Upper lobe of right lung (tissue), 1 donor: ENCODE measurements at regions not wholly inside any gene's neighbourhood (a gene's known extent, or its start where the extent isn't known, plus 50 kb on each side); places are given as distances from the start of the nearest gene placed in this dataset.

Experiments used
- ATAC-seq: fragments of 200-7000 bp; cut with Tn5 transposase; one replicate; pipeline ENCODE4 v1.9.1; 2020; ENCODE audit warnings: mild to moderate bottlenecking, moderate library complexity
- DNase-seq: peaks from one replicate; pipeline ENCODE4 v3.0.0-alpha.2; 2020
- H3K27ac ChIP-seq: fragments of 200-600 bp; one replicate; pipeline ENCODE4 v1.8.0; 2022
- H3K27me3 ChIP-seq: fragments of 200-600 bp; one replicate; pipeline ENCODE4 v1.8.0; 2022; ENCODE audit warnings: mild to moderate bottlenecking
- H3K36me3 ChIP-seq: fragments of 200-600 bp; one replicate; pipeline ENCODE4 v1.8.0; 2022
- H3K4me1 ChIP-seq: fragments of 200-600 bp; one replicate; pipeline ENCODE4 v1.8.0; 2022
- H3K4me3 ChIP-seq: fragments of 200-600 bp; one replicate; pipeline ENCODE4 v1.8.0; 2022; ENCODE audit warnings: mild to moderate bottlenecking
- H3K9me3 ChIP-seq: fragments of 200-600 bp; one replicate; pipeline ENCODE4 v1.8.0; 2022
- CTCF ChIP-seq: fragments of 200-600 bp; IDR thresholded peaks from one replicate; pipeline ENCODE4 v1.8.0; 2022; ENCODE audit warnings: antibody characterized with exemption
- intact Hi-C: fragments of 100-400 bp; cut with DNase I; formaldehyde crosslinking; loops from one replicate; pipeline ENCODE4 v1.11.0; 2022
- donor health status: DM: no; HTN: yes; CAD: no; lungs with severe emphysema.

GRCh38 chr2:17299891-17300540 is 218.2 kb downstream of the RAD51AP2 start:
- no peak overlapping the region for H3K4me3 ChIP-seq
- no peak overlapping the region for H3K27ac ChIP-seq
- H3K9me3 ChIP-seq: no peaks in the 10 kb centered on the region
- no peak for ATAC-seq
- intact Hi-C loops: no loop called here
- no peaks in the 10 kb centered on the region for H3K27me3 ChIP-seq
- H3K36me3 ChIP-seq: no peaks in the 10 kb centered on the region
- H3K4me1 ChIP-seq: no peaks in the 10 kb centered on the region
- no peak for DNase-seq
- TF ChIP-seq CTCF: no peak

GRCh38 chr2:17298453-17298852 is 219.8 kb downstream of the RAD51AP2 start:
- no peaks in the 10 kb centered on the region for H3K36me3 ChIP-seq
- no peaks in the 10 kb centered on the region for H3K27me3 ChIP-seq
- no peak overlapping the region for H3K4me3 ChIP-seq
- no peak for TF ChIP-seq CTCF
- no peak overlapping the region for H3K27ac ChIP-seq
- ATAC-seq: no peak
- no peaks in the 10 kb centered on the region for H3K4me1 ChIP-seq
- intact Hi-C loops: no loop called here
- DNase-seq: no peak
- no peaks in the 10 kb centered on the region for H3K9me3 ChIP-seq

GRCh38 chr2:17296686-17297085 is 221.6 kb downstream of the RAD51AP2 start:
- H3K36me3 ChIP-seq: no peaks in the 10 kb centered on the region
- H3K27ac ChIP-seq: no peak overlapping the region
- no peaks in the 10 kb centered on the region for H3K9me3 ChIP-seq
- DNase-seq: no peak
- no peak for ATAC-seq
- no peak overlapping the region for H3K4me3 ChIP-seq
- no peaks in the 10 kb centered on the region for H3K4me1 ChIP-seq
- H3K27me3 ChIP-seq: no peaks in the 10 kb centered on the region
- intact Hi-C loops: no loop called here
- TF ChIP-seq CTCF: no peak

GRCh38 chr2:17289669-17290068 is 228.6 kb downstream of the RAD51AP2 start:
- Histone ChIP-seq H3K4me1 (no peaks in the 10 kb centered on the region), H3K27me3 (no peaks in the 10 kb centered on the region), H3K27ac (no peak overlapping the region), H3K4me3 (no peak overlapping the region), H3K9me3 (no peaks in the 10 kb centered on the region), H3K36me3 (no peaks in the 10 kb centered on the region)
- ATAC-seq: no peak
- intact Hi-C loops: no loop called here
- TF ChIP-seq CTCF: no peak
- DNase-seq: no peak

- Histone ChIP-seq H3K4me1 (no peaks in the 10 kb centered on the region), H3K4me3 (no peak overlapping the region), H3K27me3 (no peaks in the 10 kb centered on the region), H3K9me3 (no peaks in the 10 kb centered on the region), H3K36me3 (no peaks in the 10 kb centered on the region), H3K27ac (no peak overlapping the region)
- no peak for TF ChIP-seq CTCF
- ATAC-seq: no peak
- intact Hi-C loops: no loop called here
- no peak for DNase-seq
Measured at GRCh38 chr2:17287183-17287582, 231.1 kb downstream of the RAD51AP2 start.

GRCh38 chr2:17282826-17283225 is 235.4 kb downstream of the RAD51AP2 start:
- ATAC-seq: no peak
- intact Hi-C loops: no loop called here
- TF ChIP-seq CTCF: no peak

More at GRCh38 chr2:17282826-17283225, 235.4 kb downstream of the RAD51AP2 start:
- H3K4me3 ChIP-seq: no peak overlapping the region
- H3K36me3 ChIP-seq: no peaks in the 10 kb centered on the region
- H3K27ac ChIP-seq: no peak overlapping the region
- H3K27me3 ChIP-seq: no peaks in the 10 kb centered on the region
- no peak for DNase-seq
- H3K9me3 ChIP-seq: no peaks in the 10 kb centered on the region
- no peaks in the 10 kb centered on the region for H3K4me1 ChIP-seq
